Stimulated activated CD4-positive, alpha-beta T cell treated with anti-CD3 and anti-CD28 coated beads, TNF-alpha, amount 100 ng/mL, for 48 hours (primary cell): ENCODE measurements at regions not wholly inside any gene's neighbourhood (a gene's known extent, or its start where the extent isn't known, plus 50 kb on each side); places are given as distances from the start of the nearest gene placed in this dataset.
"Not testable (repeated sequence)": the region's sequence is repeated elsewhere in the genome, so short reads cannot be mapped to it uniquely, and the experiment has no call there.

Source experiments
- DNase-seq, 3 donors: peaks; one replicate each; pipeline ENCODE4 v3.0.0-alpha.2; 2020; ENCODE audit warnings: low read depth in 3 of 3

- DNase-seq = no peak
These were observed 50.2 kb upstream of the FGF3 start for GRCh38 chr11:69869311-69869939.

GRCh38 chr11:69870766-69871165 is 51.5 kb upstream of the FGF3 start:
- no peak for DNase-seq

- DNase-seq = no peak
These were observed 54.2 kb upstream of the FGF3 start for GRCh38 chr11:69873166-69874077.

- no peak for DNase-seq
These were observed 55.2 kb upstream of the FGF3 start for GRCh38 chr11:69874178-69874983.

- no peak for DNase-seq
These were observed 55.9 kb upstream of the FGF3 start for GRCh38 chr11:69874984-69875624.

- DNase-seq = no peak
These were observed 56.8 kb upstream of the FGF3 start for GRCh38 chr11:69876013-69876412.

- no peak for DNase-seq
These were observed 58.0 kb upstream of the FGF3 start for GRCh38 chr11:69877235-69877634.

GRCh38 chr11:69877704-69878103 is 58.5 kb upstream of the FGF3 start:
- not testable (repeated sequence) for DNase-seq

GRCh38 chr11:69878144-69878883 is 59.1 kb upstream of the FGF3 start:
- DNase-seq = no peak

- DNase-seq = no peak
These were observed 59.9 kb upstream of the FGF3 start for GRCh38 chr11:69878927-69879728.

GRCh38 chr11:69879729-69880005 is 60.5 kb upstream of the FGF3 start:
- no peak for DNase-seq

- DNase-seq = no peak
These were observed 61.0 kb upstream of the FGF3 start for GRCh38 chr11:69880041-69880825.

- DNase-seq = no peak
These were observed 61.7 kb upstream of the FGF3 start for GRCh38 chr11:69880826-69881445.

GRCh38 chr11:69881467-69882269 is 62.5 kb upstream of the FGF3 start:
- no peak for DNase-seq

- DNase-seq = no peak
These were observed 63.0 kb upstream of the FGF3 start for GRCh38 chr11:69882270-69882608.

GRCh38 chr11:69883292-69884255 is 64.4 kb upstream of the FGF3 start:
- DNase-seq = no peak

- no peak for DNase-seq
These were observed 65.1 kb upstream of the FGF3 start for GRCh38 chr11:69884286-69884685.
